Smooth muscle cell (in vitro differentiated cells): ENCODE measurements at regions not wholly inside any gene's neighbourhood (a gene's known extent, or its start where the extent isn't known, plus 50 kb on each side); places are given as distances from the start of the nearest gene placed in this dataset.
"Not testable (repeated sequence)": the region's sequence is repeated elsewhere in the genome, so short reads cannot be mapped to it uniquely, and the experiment has no call there.

Source experiments
- DNase-seq: peaks from one replicate; lab custom pipeline; 2025; ENCODE audit not compliant: unreplicated experiment; lab: John Stamatoyannopoulos, UW
- H2AFZ ChIP-seq: fragments of 200-600 bp; sonication (generic); 2 replicates; pipeline ENCODE4 v1.6.0; 2016; ENCODE audit warnings: antibody characterized with exemption, low read depth, mild to moderate bottlenecking
- H3F3A ChIP-seq: fragments of 200-600 bp; sonication (generic); 2 replicates; pipeline ENCODE4 v1.6.0; 2017; ENCODE audit warnings: antibody characterized with exemption, low read depth
- H3K27ac ChIP-seq: fragments of 200-600 bp; sonication (generic); 2 replicates; pipeline ENCODE4 v1.5.1; 2016; ENCODE audit warnings: low read depth, mild to moderate bottlenecking
- H3K27me3 ChIP-seq: fragments of 200-600 bp; sonication (generic); 2 replicates; pipeline ENCODE4 v1.6.1; 2016; ENCODE audit warnings: low read depth, mild to moderate bottlenecking
- H3K36me3 ChIP-seq: fragments of 200-600 bp; sonication (generic); 2 replicates; pipeline ENCODE4 v1.5.1; 2016; ENCODE audit warnings: low read depth
- H3K4me1 ChIP-seq: fragments of 200-600 bp; sonication (generic); 2 replicates; pipeline ENCODE4 v1.5.1; 2016; ENCODE audit warnings: low read depth
- H3K4me2 ChIP-seq: fragments of 200-600 bp; sonication (generic); 2 replicates; pipeline ENCODE4 v1.6.0; 2016; ENCODE audit warnings: mild to moderate bottlenecking
- H3K4me3 ChIP-seq: fragments of 200-600 bp; sonication (generic); 2 replicates; pipeline ENCODE4 v1.5.1; 2016; ENCODE audit warnings: mild to moderate bottlenecking
- H3K79me2 ChIP-seq: fragments of 200-600 bp; sonication (generic); 2 replicates; pipeline ENCODE4 v1.6.0; 2016; ENCODE audit warnings: low read depth, mild to moderate bottlenecking
- H3K9ac ChIP-seq: fragments of 200-600 bp; sonication (generic); 2 replicates; pipeline ENCODE4 v1.6.0; 2016; ENCODE audit warnings: low read depth
- H3K9me3 ChIP-seq: fragments of 200-600 bp; sonication (generic); replicated peaks from 2 replicates; pipeline ENCODE4 v1.5.1; 2016; ENCODE audit warnings: low read depth
- H4K20me1 ChIP-seq: fragments of 200-600 bp; sonication (generic); 2 replicates; pipeline ENCODE4 v1.6.0; 2016; ENCODE audit warnings: low read depth
- WGBS: methylation state at CpG from one replicate; pipeline ENCODE4 v1.1.7; 2016; ENCODE audit warnings: low lambda C conversion rate; 5-methylcytosine and 5-hydroxymethylcytosine counted together
- TF ChIP-seq, protein P1 (sequence below): fragments of 200-600 bp; sonication (generic); IDR thresholded peaks from 2 replicates; pipeline ENCODE4 v1.5.1; 2017; ENCODE audit warnings: borderline replicate concordance, mild to moderate bottlenecking, antibody characterized with exemption; ENCODE audit not compliant: insufficient read depth, poor library complexity, severe bottlenecking

DNA sequence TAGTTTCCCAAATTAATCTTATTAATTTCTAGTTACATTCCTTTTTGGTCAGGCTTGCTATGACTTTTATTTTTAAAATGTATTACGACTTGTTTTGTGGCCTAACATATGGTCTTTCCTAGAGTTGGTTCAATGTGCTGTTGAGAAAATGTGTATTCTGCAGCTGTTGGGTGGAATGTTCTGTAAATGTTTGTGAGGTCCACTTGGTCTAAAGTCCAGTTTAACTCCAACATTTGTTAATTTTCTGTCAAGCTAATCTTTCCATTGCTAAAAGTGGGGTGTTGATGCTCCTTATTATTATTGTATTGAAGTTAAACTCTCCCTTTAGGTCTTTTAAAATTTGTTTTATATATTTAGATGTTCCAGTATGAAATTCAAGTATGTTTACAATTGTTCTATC is 1010.8 kb upstream of the EDIL3 start:
- no peaks in the 10 kb centered on the region for H3K9me3 ChIP-seq
- H3K4me2 ChIP-seq, result no peak overlapping the region
- no peaks in the 10 kb centered on the region for H3K4me1 ChIP-seq
- no peaks in the 10 kb centered on the region for H3F3A ChIP-seq
- H3K4me3 ChIP-seq, result no peak overlapping the region
- 80% methylated on average over 1 of the region's 1 CpG for WGBS
- no peaks in the 10 kb centered on the region for H3K79me2 ChIP-seq
- H3K27ac ChIP-seq, result no peak overlapping the region
- H3K27me3 ChIP-seq, result no peaks in the 10 kb centered on the region
- no peak overlapping the region for H3K9ac ChIP-seq
- H4K20me1 ChIP-seq, result no peaks in the 10 kb centered on the region
- H2AFZ ChIP-seq, result no peak overlapping the region
- DNase-seq, result no peak
- TF ChIP-seq, protein P1, sequence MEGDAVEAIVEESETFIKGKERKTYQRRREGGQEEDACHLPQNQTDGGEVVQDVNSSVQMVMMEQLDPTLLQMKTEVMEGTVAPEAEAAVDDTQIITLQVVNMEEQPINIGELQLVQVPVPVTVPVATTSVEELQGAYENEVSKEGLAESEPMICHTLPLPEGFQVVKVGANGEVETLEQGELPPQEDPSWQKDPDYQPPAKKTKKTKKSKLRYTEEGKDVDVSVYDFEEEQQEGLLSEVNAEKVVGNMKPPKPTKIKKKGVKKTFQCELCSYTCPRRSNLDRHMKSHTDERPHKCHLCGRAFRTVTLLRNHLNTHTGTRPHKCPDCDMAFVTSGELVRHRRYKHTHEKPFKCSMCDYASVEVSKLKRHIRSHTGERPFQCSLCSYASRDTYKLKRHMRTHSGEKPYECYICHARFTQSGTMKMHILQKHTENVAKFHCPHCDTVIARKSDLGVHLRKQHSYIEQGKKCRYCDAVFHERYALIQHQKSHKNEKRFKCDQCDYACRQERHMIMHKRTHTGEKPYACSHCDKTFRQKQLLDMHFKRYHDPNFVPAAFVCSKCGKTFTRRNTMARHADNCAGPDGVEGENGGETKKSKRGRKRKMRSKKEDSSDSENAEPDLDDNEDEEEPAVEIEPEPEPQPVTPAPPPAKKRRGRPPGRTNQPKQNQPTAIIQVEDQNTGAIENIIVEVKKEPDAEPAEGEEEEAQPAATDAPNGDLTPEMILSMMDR, result no peak
- H3K36me3 ChIP-seq, result no peaks in the 10 kb centered on the region

DNA sequence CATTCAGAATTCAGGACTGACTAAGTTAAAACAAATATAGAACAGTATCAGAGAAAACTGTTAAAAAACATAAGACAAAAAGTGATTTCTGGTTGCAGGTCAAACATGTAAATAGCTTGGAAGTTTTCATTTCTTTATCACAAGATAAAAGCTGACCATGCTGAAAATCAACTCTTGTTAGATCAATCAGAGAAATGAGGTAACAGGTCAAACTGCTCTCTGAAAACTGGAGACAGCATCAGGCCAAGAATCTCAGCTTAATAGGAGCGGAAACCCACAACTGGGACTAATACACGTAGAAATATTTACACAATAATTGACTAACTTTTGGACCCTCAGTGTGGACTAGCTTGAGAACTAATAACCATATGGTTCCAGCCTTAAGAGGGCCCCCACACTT is 1012.8 kb upstream of the EDIL3 start:
- Histone ChIP-seq H3K27ac (no peak overlapping the region), H3K9ac (no peak overlapping the region), H3K36me3 (no peaks in the 10 kb centered on the region), H3F3A (no peaks in the 10 kb centered on the region), H3K4me1 (no peaks in the 10 kb centered on the region), H3K9me3 (no peaks in the 10 kb centered on the region), H3K79me2 (no peaks in the 10 kb centered on the region), H2AFZ (no peak overlapping the region), H3K27me3 (no peaks in the 10 kb centered on the region), H4K20me1 (no peaks in the 10 kb centered on the region), H3K4me2 (no peak overlapping the region), H3K4me3 (no peak overlapping the region)
- TF ChIP-seq, protein P1, result no peak
- 96% methylated on average over 2 of the region's 2 CpGs for WGBS
- no peak for DNase-seq

DNA sequence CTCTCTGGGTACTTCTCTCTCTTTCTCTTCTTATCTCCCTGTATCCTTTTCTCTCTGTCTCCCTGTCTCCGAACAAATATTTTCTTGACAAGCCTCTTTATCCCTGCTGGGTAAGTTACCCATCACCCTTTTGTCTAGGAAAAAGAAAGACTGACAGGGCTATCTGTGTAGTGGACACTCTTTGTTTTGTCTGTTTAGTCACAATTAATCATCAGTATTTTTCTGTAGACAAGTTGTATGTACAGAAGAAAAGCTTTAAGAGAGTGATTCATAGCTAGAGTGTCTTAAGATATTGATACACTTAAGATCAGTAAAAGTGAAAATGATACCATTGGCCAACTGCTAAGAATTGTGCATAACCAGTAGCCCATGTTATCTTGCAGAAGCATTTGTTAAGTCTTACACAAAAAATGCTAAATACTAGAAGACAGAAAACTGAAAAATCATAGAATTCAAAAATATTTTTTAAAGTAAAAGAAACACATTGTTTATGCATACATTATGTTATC is 1043.8 kb upstream of the EDIL3 start:
- 45% methylated on average over 1 of the region's 1 CpG for WGBS
- no peaks in the 10 kb centered on the region for H3K36me3 ChIP-seq
- H4K20me1 ChIP-seq, result no peaks in the 10 kb centered on the region
- no peak overlapping the region for H2AFZ ChIP-seq
- no peaks in the 10 kb centered on the region for H3K9me3 ChIP-seq
- H3K4me3 ChIP-seq, result no peak overlapping the region
- no peak overlapping the region for H3K4me2 ChIP-seq
- TF ChIP-seq, protein P1, result no peak
- H3K9ac ChIP-seq, result no peak overlapping the region
- no peaks in the 10 kb centered on the region for H3K4me1 ChIP-seq
- H3K27me3 ChIP-seq, result no peaks in the 10 kb centered on the region
- DNase-seq, result no peak
- no peaks in the 10 kb centered on the region for H3F3A ChIP-seq
- H3K27ac ChIP-seq, result no peak overlapping the region
- H3K79me2 ChIP-seq, result no peaks in the 10 kb centered on the region

DNA sequence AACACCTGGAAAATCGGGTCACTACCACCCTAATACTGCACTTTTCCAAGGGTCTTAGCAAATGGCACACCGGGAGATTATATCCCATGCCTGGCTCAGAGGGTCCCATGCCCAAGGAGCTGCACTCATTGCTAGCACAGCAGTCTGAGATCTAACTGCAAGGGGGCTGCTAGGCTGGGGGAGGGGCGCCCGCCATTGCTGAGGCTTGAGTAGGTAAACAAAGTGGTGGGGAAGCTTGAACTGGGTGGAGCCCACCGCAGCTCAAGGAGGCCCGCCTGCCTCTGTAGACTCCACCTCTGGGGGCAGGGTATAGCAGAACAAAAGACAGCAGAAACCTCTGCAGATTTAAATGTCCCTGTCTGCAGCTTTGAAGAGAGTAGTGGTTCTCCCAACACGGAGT is 1047.0 kb upstream of the EDIL3 start:
- 80% methylated on average over 7 of the region's 7 CpGs for WGBS
- H3K9ac ChIP-seq, H3K4me3 ChIP-seq, H3K4me1 ChIP-seq, H3K27ac ChIP-seq, DNase-seq, H3K79me2 ChIP-seq, H3K4me2 ChIP-seq, H4K20me1 ChIP-seq, H3K9me3 ChIP-seq, H3F3A ChIP-seq, H3K36me3 ChIP-seq, H2AFZ ChIP-seq, H3K27me3 ChIP-seq: not testable (repeated sequence)
